Fibroblast of lung (primary cell): ENCODE measurements at regions not wholly inside any gene's neighbourhood (a gene's known extent, or its start where the extent isn't known, plus 50 kb on each side); places are given as distances from the start of the nearest gene placed in this dataset.
"Not testable (repeated sequence)": the region's sequence is repeated elsewhere in the genome, so short reads cannot be mapped to it uniquely, and the experiment has no call there.

Source experiments
- DNase-seq, 2 donors: peaks; one replicate each; pipeline versions ENCODE4 v3.0.0 to v3.0.0-alpha.2; 2010; ENCODE audit warnings: low read depth in 2 of 2
- H2AFZ ChIP-seq: 2 replicates; pipeline ENCODE4 v1.5.1; 2012; ENCODE audit warnings: low read length, control low read depth, inconsistent platforms
- H3K27ac ChIP-seq: 2 replicates; pipeline ENCODE4 v1.5.1; 2011; ENCODE audit warnings: low read length, control low read depth; ENCODE audit not compliant: insufficient read depth
- H3K27me3 ChIP-seq: 2 replicates; pipeline ENCODE4 v1.5.1; 2011; ENCODE audit warnings: mild to moderate bottlenecking, low read length; ENCODE audit not compliant: control insufficient read depth, insufficient read depth
- H3K36me3 ChIP-seq: 2 replicates; pipeline ENCODE4 v1.5.1; 2011; ENCODE audit warnings: low read length; ENCODE audit not compliant: control insufficient read depth, insufficient read depth
- H3K4me1 ChIP-seq: 2 replicates; pipeline ENCODE4 v1.5.1; 2011; ENCODE audit warnings: low read length; ENCODE audit not compliant: control insufficient read depth, insufficient read depth; ENCODE audit errors: extremely low read depth
- H3K4me2 ChIP-seq: 2 replicates; pipeline ENCODE4 v1.5.1; 2011; ENCODE audit warnings: low read length, control low read depth; ENCODE audit not compliant: insufficient read depth; ENCODE audit errors: extremely low read depth
- H3K4me3 ChIP-seq, 4 experiments: fragments of 200-600 bp in 1 of 4; sonication (generic) in 1 of 4; replicated peaks in 1 of 4; 2 replicates each; pipeline ENCODE4 v1.5.1; 2011 to 2016; ENCODE audit warnings: low read length in 4 of 4, low read depth in 3 of 4, mild to moderate bottlenecking in 3 of 4, control low read depth in 2 of 4, inconsistent platforms in 1 of 4, mixed read lengths in 1 of 4; ENCODE audit not compliant: insufficient read depth in 1 of 4; ENCODE audit errors: control extremely low read depth in 1 of 4
- H3K79me2 ChIP-seq: 2 replicates; pipeline ENCODE4 v1.5.1; 2012; ENCODE audit warnings: mild to moderate bottlenecking, low read length, inconsistent platforms; ENCODE audit not compliant: control insufficient read depth, insufficient read depth
- H3K9ac ChIP-seq: 2 replicates; pipeline ENCODE4 v1.5.1; 2011; ENCODE audit warnings: mild to moderate bottlenecking, low read length, control low read depth; ENCODE audit not compliant: insufficient read depth
- H3K9me3 ChIP-seq: 2 replicates; pipeline ENCODE4 v1.5.1; 2012; ENCODE audit warnings: low read depth, low read length; ENCODE audit not compliant: control insufficient read depth, insufficient read depth
- H4K20me1 ChIP-seq: 2 replicates; pipeline ENCODE4 v1.5.1; 2011; ENCODE audit warnings: low read length; ENCODE audit not compliant: control insufficient read depth, insufficient read depth; ENCODE audit errors: extremely low read depth
- EZH2 ChIP-seq: IDR thresholded peaks from 2 replicates; pipeline ENCODE4 v1.5.1; 2012; ENCODE audit warnings: low read length, control low read depth, mild to moderate bottlenecking; ENCODE audit errors: missing control alignments
- TF ChIP-seq, protein P1 (sequence below), 2 donors: IDR thresholded peaks in 1 of 2; conservative IDR thresholded peaks in 1 of 2; 1 replicate in 1 of 2; 2 replicates in 1 of 2; pipeline ENCODE4 v1.5.1; 2011 to 2012; ENCODE audit warnings: low read length in 2 of 2, control low read depth in 1 of 2, inconsistent platforms in 1 of 2, low read depth in 1 of 2, mild to moderate bottlenecking in 1 of 2

DNA sequence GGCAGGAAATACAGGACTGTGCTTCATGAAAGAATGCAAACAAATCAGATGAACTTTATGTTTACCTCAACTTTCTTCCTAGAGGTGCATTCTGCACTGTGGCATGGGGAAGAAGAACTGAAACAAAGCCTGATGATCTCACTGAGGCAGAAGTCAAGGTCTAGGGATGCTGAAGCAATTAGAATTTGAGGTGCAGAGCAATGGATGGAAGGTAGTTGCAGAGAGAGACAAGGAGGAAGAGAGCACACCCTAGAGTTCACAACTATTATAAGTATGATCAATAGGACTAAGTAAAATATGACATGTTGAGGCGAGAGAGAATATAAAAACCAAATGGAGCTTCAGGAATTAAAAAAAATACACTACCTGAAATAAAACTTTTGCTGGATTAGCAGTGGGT is 420.1 kb downstream of the EDEM1 start:
- no peaks in the 10 kb centered on the region for H3K36me3 ChIP-seq
- H3K4me2 ChIP-seq, result no peak overlapping the region
- no peaks in the 10 kb centered on the region for H3K9me3 ChIP-seq
- DNase-seq, result no peak
- no peaks in the 10 kb centered on the region for H3K27me3 ChIP-seq
- H3K4me3 ChIP-seq, result no peak overlapping the region
- H4K20me1 ChIP-seq, result no peaks in the 10 kb centered on the region
- no peak overlapping the region for H3K27ac ChIP-seq
- no peak overlapping the region for H2AFZ ChIP-seq
- no peak overlapping the region for H3K9ac ChIP-seq
- H3K79me2 ChIP-seq, result no peaks in the 10 kb centered on the region
- TF ChIP-seq, protein P1, sequence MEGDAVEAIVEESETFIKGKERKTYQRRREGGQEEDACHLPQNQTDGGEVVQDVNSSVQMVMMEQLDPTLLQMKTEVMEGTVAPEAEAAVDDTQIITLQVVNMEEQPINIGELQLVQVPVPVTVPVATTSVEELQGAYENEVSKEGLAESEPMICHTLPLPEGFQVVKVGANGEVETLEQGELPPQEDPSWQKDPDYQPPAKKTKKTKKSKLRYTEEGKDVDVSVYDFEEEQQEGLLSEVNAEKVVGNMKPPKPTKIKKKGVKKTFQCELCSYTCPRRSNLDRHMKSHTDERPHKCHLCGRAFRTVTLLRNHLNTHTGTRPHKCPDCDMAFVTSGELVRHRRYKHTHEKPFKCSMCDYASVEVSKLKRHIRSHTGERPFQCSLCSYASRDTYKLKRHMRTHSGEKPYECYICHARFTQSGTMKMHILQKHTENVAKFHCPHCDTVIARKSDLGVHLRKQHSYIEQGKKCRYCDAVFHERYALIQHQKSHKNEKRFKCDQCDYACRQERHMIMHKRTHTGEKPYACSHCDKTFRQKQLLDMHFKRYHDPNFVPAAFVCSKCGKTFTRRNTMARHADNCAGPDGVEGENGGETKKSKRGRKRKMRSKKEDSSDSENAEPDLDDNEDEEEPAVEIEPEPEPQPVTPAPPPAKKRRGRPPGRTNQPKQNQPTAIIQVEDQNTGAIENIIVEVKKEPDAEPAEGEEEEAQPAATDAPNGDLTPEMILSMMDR (conservative IDR thresholded peaks at IDR 0.05 in 1 of 2, IDR thresholded peaks at IDR 0.05 in 1 of 2; ENCODE audit: low read depth in 1 of 2, low read length in 2 of 2), result no peak
- TF ChIP-seq EZH2, result no peak
- H3K4me1 ChIP-seq, result no peaks in the 10 kb centered on the region

GRCh38 chr3:5608971-5609370 is 421.5 kb downstream of the EDEM1 start:
- H3K27ac ChIP-seq, H3K36me3 ChIP-seq, H3K9ac ChIP-seq, H4K20me1 ChIP-seq, H3K4me2 ChIP-seq, H3K9me3 ChIP-seq, H3K27me3 ChIP-seq, DNase-seq, H2AFZ ChIP-seq, H3K4me3 ChIP-seq, H3K79me2 ChIP-seq, H3K4me1 ChIP-seq: not testable (repeated sequence)

GRCh38 chr3:5613599-5613998 is 426.1 kb downstream of the EDEM1 start:
- Histone ChIP-seq H2AFZ (no peak overlapping the region), H3K9ac (no peak overlapping the region), H3K27me3 (no peaks in the 10 kb centered on the region), H3K4me2 (no peak overlapping the region), H3K27ac (no peak overlapping the region), H3K4me1 (no peaks in the 10 kb centered on the region), H3K4me3 (no peak overlapping the region), H3K9me3 (no peaks in the 10 kb centered on the region), H3K79me2 (no peaks in the 10 kb centered on the region), H4K20me1 (no peaks in the 10 kb centered on the region), H3K36me3 (no peaks in the 10 kb centered on the region)
- no peak for DNase-seq
- TF ChIP-seq, protein P1 (conservative IDR thresholded peaks at IDR 0.05 in 1 of 2, IDR thresholded peaks at IDR 0.05 in 1 of 2; ENCODE audit: low read depth in 1 of 2, low read length in 2 of 2), result no peak
- no peak for TF ChIP-seq EZH2

DNA sequence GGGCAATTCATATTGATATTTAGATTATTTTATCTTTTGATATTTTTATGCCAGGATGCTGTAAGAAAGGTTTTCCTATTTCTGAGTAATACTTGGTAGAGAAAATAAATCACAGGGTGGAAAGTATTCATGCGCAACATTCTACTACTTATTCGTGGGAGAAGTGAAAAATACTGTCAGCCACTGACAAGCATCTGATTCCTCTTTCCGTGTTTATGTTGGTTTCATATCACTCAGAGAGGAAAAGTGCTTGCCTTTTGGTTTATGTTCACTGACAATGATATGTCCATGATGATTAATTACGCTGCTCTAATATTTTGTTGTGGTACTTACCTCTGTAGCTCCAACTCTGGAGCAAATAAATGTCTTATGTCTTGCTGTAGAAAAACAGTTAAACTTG is 429.4 kb downstream of the EDEM1 start:
- Histone ChIP-seq H3K36me3 (no peaks in the 10 kb centered on the region), H3K4me2 (no peak overlapping the region), H4K20me1 (no peaks in the 10 kb centered on the region), H3K9ac (no peak overlapping the region), H3K9me3 (no peaks in the 10 kb centered on the region), H3K4me1 (no peaks in the 10 kb centered on the region), H3K79me2 (no peaks in the 10 kb centered on the region), H3K4me3 (no peak overlapping the region), H2AFZ (no peak overlapping the region), H3K27ac (no peak overlapping the region), H3K27me3 (no peaks in the 10 kb centered on the region)
- DNase-seq, result no peak
- no peak for TF ChIP-seq EZH2
- TF ChIP-seq, protein P1 (conservative IDR thresholded peaks at IDR 0.05 in 1 of 2, IDR thresholded peaks at IDR 0.05 in 1 of 2; ENCODE audit: low read depth in 1 of 2, low read length in 2 of 2), result no peak
